GM23248 (cell line): ENCODE measurements at regions not wholly inside any gene's neighbourhood (a gene's known extent, or its start where the extent isn't known, plus 50 kb on each side); places are given as distances from the start of the nearest gene placed in this dataset.
A peak's percentile ranks its signal among the peaks of the same experiment; 100 is the strongest.

ENCODE experiments used
- DNase-seq: peaks from one replicate; pipeline ENCODE4 v3.0.0-alpha.2; 2015
- H2AFZ ChIP-seq: fragments of 200-600 bp; sonication (generic); 2 replicates; pipeline ENCODE4 v1.6.1; 2016; ENCODE audit warnings: antibody characterized with exemption
- H3F3A ChIP-seq: fragments of 200-600 bp; sonication (generic); 2 replicates; pipeline ENCODE4 v1.6.1; 2016; ENCODE audit warnings: mild to moderate bottlenecking, antibody characterized with exemption, mixed run types; ENCODE audit not compliant: insufficient read depth
- H3K27ac ChIP-seq: fragments of 200-600 bp; sonication (generic); 2 replicates; pipeline ENCODE4 v1.5.1; 2016; ENCODE audit warnings: mild to moderate bottlenecking
- H3K27me3 ChIP-seq: fragments of 200-600 bp; sonication (generic); replicated peaks from 2 replicates; pipeline ENCODE4 v1.6.1; 2016; ENCODE audit warnings: mild to moderate bottlenecking; ENCODE audit not compliant: insufficient read depth
- H3K36me3 ChIP-seq: fragments of 200-600 bp; sonication (generic); 2 replicates; pipeline ENCODE4 v1.6.1; 2016; ENCODE audit warnings: low read depth, mild to moderate bottlenecking
- H3K4me1 ChIP-seq: fragments of 200-600 bp; sonication (generic); 2 replicates; pipeline ENCODE4 v1.6.1; 2016; ENCODE audit warnings: mild to moderate bottlenecking; ENCODE audit not compliant: insufficient read depth
- H3K4me2 ChIP-seq: fragments of 200-600 bp; sonication (generic); one replicate; pipeline ENCODE4 v1.6.1; 2016; ENCODE audit warnings: mild to moderate bottlenecking; ENCODE audit not compliant: unreplicated experiment
- H3K4me3 ChIP-seq: fragments of 200-600 bp; sonication (generic); 2 replicates; pipeline ENCODE4 v1.5.1; 2016; ENCODE audit warnings: mild to moderate bottlenecking
- H3K79me2 ChIP-seq: fragments of 200-600 bp; sonication (generic); 2 replicates; pipeline ENCODE4 v1.6.1; 2016; ENCODE audit warnings: mild to moderate bottlenecking; ENCODE audit not compliant: insufficient read depth
- H3K9ac ChIP-seq: fragments of 200-600 bp; sonication (generic); 2 replicates; pipeline ENCODE4 v1.6.1; 2016; ENCODE audit warnings: mild to moderate bottlenecking
- H3K9me2 ChIP-seq: fragments of 200-600 bp; sonication (generic); 2 replicates; pipeline ENCODE4 v1.6.1; 2016; ENCODE audit warnings: mixed run types, mild to moderate bottlenecking, moderate library complexity; ENCODE audit not compliant: insufficient read depth
- H3K9me3 ChIP-seq: fragments of 200-600 bp; sonication (generic); one replicate; pipeline ENCODE4 v1.6.1; 2017; ENCODE audit warnings: low read depth
- H4K20me1 ChIP-seq: fragments of 200-600 bp; sonication (generic); 2 replicates; pipeline ENCODE4 v1.6.0; 2016; ENCODE audit not compliant: insufficient read depth
- EZH2 ChIP-seq: fragments of 200-600 bp; sonication (generic); IDR thresholded peaks from 2 replicates; pipeline ENCODE4 v1.6.1; 2018; ENCODE audit warnings: antibody characterized with exemption, mild to moderate bottlenecking; ENCODE audit not compliant: insufficient read depth, poor library complexity, severe bottlenecking
- EZH2phosphoT487 ChIP-seq: fragments of 200-600 bp; sonication (generic); IDR thresholded peaks from 2 replicates; pipeline ENCODE4 v1.6.1; 2018; ENCODE audit warnings: antibody characterized with exemption, moderate library complexity, mild to moderate bottlenecking, low read depth; ENCODE audit not compliant: insufficient read depth
- WGBS, 2 experiments: methylation state at CpG; one replicate each; pipeline ENCODE4 v1.1.6; 2015 to 2017; ENCODE audit warnings: low lambda C conversion rate in 2 of 2, low coverage in 1 of 2; ENCODE audit errors: missing lambda C conversion rate in 2 of 2; 5-methylcytosine and 5-hydroxymethylcytosine counted together
- in situ Hi-C: fragments of 300-500 bp; cut with MboI; formaldehyde crosslinking; loops from 2 replicates; pipeline ENCODE4 v1.15.0; 2020

GRCh38 chr12:78530100-78530765, 334.3 kb upstream of the SYT1 start:
- H4K20me1 ChIP-seq: no peaks in the 10 kb centered on the region
- H3K36me3 ChIP-seq: no peaks in the 10 kb centered on the region
- H3K27me3 ChIP-seq: no peaks in the 10 kb centered on the region
- H3K4me1 ChIP-seq: peaks cover 13% of the 10 kb centered on the region
- peak overlapping the region; percentile 28 for H3K27ac ChIP-seq
- whole genome bisulfite sequencing, 2 experiments: 29 to 33% methylated on average over 4 of the region's 4 CpGs
- no peak for TF ChIP-seq EZH2
- TF ChIP-seq EZH2phosphoT487: peak; percentile 80; the same call in 1 of the 2 replicates
- no peak overlapping the region for H3K4me3 ChIP-seq
- no peaks in the 10 kb centered on the region for H3K9me3 ChIP-seq
- H3K9ac ChIP-seq: no peak overlapping the region
- in situ Hi-C loops: no loop called here
- no peaks in the 10 kb centered on the region for H3K9me2 ChIP-seq
- DNase-seq: peak; percentile 82
- H3F3A ChIP-seq: peaks cover 18% of the 10 kb centered on the region
- no peak overlapping the region for H2AFZ ChIP-seq
- H3K79me2 ChIP-seq: no peaks in the 10 kb centered on the region
- H3K4me2 ChIP-seq: peak overlapping the region; percentile 60

- H3F3A ChIP-seq: peaks cover 18% of the 10 kb centered on the region
- no peak for DNase-seq
- TF ChIP-seq EZH2phosphoT487 (no peak), EZH2 (no peak)
- H3K4me2 ChIP-seq: no peak overlapping the region
- no peaks in the 10 kb centered on the region for H3K9me3 ChIP-seq
- no peak overlapping the region for H3K4me3 ChIP-seq
- no peaks in the 10 kb centered on the region for H3K27me3 ChIP-seq
- 89 to 95% methylated on average over 2 of the region's 2 CpGs for WGBS, 2 experiments
- no peaks in the 10 kb centered on the region for H3K9me2 ChIP-seq
- H3K36me3 ChIP-seq: no peaks in the 10 kb centered on the region
- no peaks in the 10 kb centered on the region for H3K79me2 ChIP-seq
- H2AFZ ChIP-seq: no peak overlapping the region
- H3K9ac ChIP-seq: no peak overlapping the region
- in situ Hi-C loops: no loop called here
- H3K4me1 ChIP-seq: peaks cover 13% of the 10 kb centered on the region
- no peak overlapping the region for H3K27ac ChIP-seq
- no peaks in the 10 kb centered on the region for H4K20me1 ChIP-seq
These were observed 332.6 kb upstream of the SYT1 start for GRCh38 chr12:78531831-78532458.

GRCh38 chr12:78534311-78534710, 330.3 kb upstream of the SYT1 start:
- Histone ChIP-seq H3K9me2 (no peaks in the 10 kb centered on the region), H4K20me1 (no peaks in the 10 kb centered on the region), H3K9me3 (no peaks in the 10 kb centered on the region), H3K4me2 (no peak overlapping the region), H2AFZ (no peak overlapping the region), H3K27ac (no peak overlapping the region), H3K27me3 (no peaks in the 10 kb centered on the region), H3F3A (peaks cover 14% of the 10 kb centered on the region), H3K9ac (no peak overlapping the region), H3K36me3 (no peaks in the 10 kb centered on the region), H3K79me2 (no peaks in the 10 kb centered on the region), H3K4me1 (peaks cover 13% of the 10 kb centered on the region), H3K4me3 (no peak overlapping the region)
- TF ChIP-seq EZH2: no peak
- WGBS, 2 experiments: 27 to 54% methylated on average over 1 of the region's 1 CpG
- no peak for DNase-seq
- in situ Hi-C loops: no loop called here

- Histone ChIP-seq H3K27me3 (no peaks in the 10 kb centered on the region), H2AFZ (no peak overlapping the region), H3K4me3 (no peak overlapping the region), H3K9ac (no peak overlapping the region), H3K4me1 (no peaks in the 10 kb centered on the region), H3K79me2 (no peaks in the 10 kb centered on the region), H3K27ac (no peak overlapping the region), H3K36me3 (no peaks in the 10 kb centered on the region), H3K9me3 (no peaks in the 10 kb centered on the region), H3F3A (no peaks in the 10 kb centered on the region), H3K9me2 (no peaks in the 10 kb centered on the region), H4K20me1 (no peaks in the 10 kb centered on the region), H3K4me2 (no peak overlapping the region)
- 62% methylated on average over 7 of the region's 7 CpGs for WGBS, 2 experiments
- in situ Hi-C loops: no loop called here
- peak; percentile 34 for DNase-seq
- no peak for TF ChIP-seq EZH2
- no peak for TF ChIP-seq EZH2phosphoT487
These were observed 323.8 kb upstream of the SYT1 start for GRCh38 chr12:78540606-78541336.
